Amniotic stem cell (primary cell): ENCODE measurements at regions not wholly inside any gene's neighbourhood (a gene's known extent, or its start where the extent isn't known, plus 50 kb on each side); places are given as distances from the start of the nearest gene placed in this dataset.
"Not testable (repeated sequence)": the region's sequence is repeated elsewhere in the genome, so short reads cannot be mapped to it uniquely, and the experiment has no call there.

ENCODE experiments used
- DNase-seq: peaks from one replicate; lab custom pipeline; 2025; lab: John Stamatoyannopoulos, UW

- no peak for DNase-seq
Measured at GRCh38 chr16:60681043-60681442, 1355.2 kb downstream of the CDH8 start.

DNA sequence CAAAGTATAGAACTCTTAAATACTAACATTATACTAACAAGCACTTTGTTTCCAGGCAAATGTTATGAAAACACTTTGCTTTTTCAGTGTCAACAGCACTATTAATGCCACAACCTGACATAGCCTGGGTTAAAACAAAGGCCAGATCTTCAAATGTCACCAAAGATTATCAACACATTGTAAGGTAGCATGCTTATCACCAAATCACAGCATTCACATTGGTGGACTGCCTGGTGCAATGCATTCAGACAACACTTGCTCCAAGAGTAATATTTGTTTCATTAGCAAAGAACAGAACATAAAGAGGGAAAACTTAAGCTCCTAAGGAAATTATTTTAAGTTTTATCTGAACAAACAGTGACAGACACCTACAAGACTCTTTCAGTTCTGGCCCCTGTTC lies 1361.2 kb downstream of the CDH8 start:
- no peak for DNase-seq

DNA sequence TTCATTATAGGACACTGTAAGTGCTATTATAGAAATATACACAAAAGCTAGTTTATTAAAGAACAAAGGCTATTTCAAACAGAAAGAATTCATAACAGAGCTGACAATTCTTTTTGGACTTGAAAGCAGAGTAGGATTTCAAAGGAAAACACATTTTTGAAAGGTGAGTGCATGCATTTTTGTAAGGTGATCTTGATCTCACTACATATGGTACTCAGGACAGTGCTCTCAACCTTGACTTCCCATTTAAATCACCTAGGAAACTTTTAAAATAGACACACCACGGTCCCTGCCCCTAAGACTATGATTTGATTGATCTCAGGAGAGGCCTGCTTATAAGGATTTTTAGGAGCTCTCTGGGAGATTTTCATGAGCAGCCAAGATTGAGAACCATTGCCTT lies 1362.0 kb downstream of the CDH8 start:
- DNase-seq: no peak

DNA sequence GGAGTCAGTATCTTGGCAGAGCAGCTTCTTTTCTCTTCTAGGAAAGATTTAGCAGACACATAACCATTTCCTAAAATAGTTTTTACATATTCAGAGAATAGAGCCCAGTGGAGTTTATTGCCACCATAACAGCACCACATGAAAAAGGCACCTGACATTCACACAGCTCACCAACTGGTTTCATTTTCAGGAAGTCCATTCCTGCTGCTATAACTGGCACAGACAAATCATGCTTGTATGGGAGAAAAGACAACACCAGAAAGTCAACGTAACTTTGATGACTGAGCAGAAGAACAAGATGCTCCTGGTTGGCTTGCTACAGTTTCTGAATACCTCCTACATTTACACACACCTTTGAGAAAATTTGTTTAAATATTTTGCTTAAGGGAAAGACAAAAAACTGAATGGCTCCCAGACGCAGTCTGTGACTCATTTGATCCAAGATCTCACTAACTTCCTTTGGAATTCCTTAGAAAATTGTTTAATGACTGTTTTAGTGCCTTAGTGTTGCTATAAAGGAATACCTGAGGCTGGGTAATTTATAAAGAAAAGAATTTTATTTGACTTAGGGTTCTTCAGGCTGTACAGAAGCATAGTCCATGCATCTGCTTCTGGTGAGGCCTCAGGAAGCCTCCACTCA lies 1380.6 kb downstream of the CDH8 start:
- DNase-seq: no peak

DNA sequence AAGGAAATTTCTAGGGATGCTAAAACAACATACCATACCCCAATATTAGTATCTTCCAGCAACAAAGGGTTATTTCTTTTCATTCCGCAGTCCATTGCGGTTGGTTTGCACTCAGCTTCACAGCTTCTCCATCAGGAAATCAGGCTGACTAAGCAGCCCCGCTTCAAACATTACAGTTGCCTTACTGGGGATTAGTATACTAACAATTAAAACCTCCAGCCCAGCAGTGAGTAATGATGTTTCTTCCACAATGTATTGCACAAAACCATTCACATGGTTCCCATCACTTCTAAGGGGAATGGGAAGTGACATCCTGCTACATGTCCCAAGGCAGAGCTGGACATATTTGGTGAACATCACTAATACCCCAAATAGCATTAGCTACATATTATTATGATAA lies 1384.9 kb downstream of the CDH8 start:
- no peak for DNase-seq

- no peak for DNase-seq
Measured at GRCh38 chr16:60648290-60648689, 1387.9 kb downstream of the CDH8 start.

DNA sequence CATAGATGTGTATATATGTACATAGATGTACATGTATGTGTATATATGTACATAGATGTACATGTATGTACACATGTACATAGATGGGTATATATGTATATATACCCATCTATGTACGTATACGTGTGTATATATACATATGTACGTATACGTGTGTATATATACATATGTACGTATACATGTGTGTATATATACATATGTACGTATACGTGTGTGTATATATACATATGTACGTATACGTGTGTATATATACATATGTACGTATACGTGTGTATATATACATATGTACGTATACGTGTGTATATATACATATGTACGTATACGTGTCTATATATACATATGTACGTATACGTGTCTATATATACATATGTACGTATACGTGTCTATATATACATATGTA lies 1388.8 kb downstream of the CDH8 start:
- not testable (repeated sequence) for DNase-seq

- DNase-seq: no peak
Measured at GRCh38 chr16:60646631-60647030, 1389.6 kb downstream of the CDH8 start.

DNA sequence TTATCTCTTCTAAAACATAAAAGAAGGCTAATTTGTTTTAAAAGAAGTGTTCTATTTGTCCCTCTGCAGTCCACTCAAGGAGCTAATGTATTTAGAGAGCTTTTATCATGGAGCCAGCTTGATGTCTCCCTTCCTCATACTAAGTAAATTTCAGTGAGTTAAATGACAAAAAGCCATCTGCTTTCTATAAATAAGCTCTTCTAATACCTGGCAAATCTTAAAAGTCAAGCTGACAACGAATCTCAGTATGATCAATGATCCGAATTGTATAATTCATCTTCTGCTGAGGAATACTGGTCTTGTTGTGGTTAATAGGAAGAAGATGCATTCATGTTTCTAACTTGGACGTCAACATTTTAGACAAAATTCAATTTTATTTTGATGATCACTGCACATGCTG lies 1390.7 kb downstream of the CDH8 start:
- no peak for DNase-seq

- DNase-seq: no peak
Measured at GRCh38 chr16:60642956-60643355, 1393.3 kb downstream of the CDH8 start.

DNA sequence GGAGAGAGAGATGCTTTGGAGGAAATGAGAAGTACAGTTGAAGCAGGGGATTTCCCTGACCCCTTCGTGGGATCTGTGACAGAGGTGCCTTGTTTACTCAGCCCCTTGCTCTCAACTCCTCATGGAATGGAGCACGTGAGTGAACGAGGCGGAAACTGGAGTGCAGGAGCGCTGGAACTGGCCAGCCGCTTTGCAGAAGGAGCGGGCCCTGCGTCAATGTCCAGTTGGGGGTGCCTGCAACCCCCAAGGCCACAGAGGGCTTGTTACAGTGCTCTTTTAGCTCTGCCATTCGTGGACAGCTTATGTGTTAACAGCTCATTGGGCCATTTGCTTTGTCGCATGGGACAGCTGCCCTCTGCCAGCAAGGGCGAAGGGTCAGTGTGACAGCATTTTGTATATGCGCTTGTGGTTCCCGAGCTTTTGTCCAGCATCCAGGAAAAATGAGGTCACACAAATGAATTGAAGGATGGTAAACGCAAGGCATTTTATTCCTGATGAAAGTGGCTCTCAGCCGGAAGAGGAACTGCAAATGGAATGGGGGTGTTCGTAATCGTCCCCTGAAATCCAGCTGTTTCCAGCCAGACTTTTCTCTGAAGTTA lies 1395.1 kb downstream of the CDH8 start:
- DNase-seq: no peak

DNA sequence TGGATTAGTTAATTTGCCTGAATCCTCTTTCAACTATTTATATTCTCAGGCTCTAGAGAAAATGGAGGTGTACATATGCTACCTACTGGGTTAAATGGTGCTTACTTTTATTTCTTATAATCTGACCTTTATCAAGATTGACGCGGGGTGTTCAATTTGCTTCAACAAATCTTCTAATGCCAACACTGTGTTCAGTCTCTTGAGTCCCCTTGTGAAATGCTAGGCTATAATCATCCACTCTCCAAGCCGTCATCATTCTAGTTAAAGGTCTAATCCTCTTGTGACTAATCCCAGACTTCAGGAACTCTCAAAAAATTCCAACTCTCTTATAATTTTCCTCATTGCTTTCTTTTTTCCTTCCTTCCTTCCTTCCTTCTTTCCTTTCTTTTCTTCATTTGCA lies 1396.2 kb downstream of the CDH8 start:
- no peak for DNase-seq

- not testable (repeated sequence) for DNase-seq
Measured at GRCh38 chr16:60636636-60637035, 1399.6 kb downstream of the CDH8 start.

DNA sequence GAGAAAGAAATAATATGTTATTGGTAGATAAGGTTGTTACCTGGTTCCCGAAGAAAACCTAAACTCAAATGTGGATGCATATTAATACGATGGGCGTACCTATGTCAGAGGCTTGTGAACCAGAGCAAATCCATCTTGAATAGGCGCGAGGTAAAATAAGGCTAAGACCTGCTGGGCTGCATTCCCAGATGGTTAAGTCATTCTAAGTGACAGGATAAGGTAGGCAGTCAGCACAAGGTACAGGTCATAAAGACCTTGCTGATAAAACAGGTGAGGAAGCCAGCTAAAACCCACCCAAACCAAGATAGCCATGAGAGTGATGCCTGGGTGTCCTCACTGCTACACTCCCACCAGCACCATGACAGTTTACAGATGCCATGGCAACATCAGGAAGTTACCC lies 1400.1 kb downstream of the CDH8 start:
- DNase-seq: no peak

- DNase-seq: no peak
Measured at GRCh38 chr16:60635548-60635947, 1400.7 kb downstream of the CDH8 start.

GRCh38 chr16:60611844-60612243 lies 1424.4 kb downstream of the CDH8 start:
- DNase-seq: no peak

- DNase-seq: no peak
Measured at GRCh38 chr16:60608971-60609370, 1427.3 kb downstream of the CDH8 start.

DNA sequence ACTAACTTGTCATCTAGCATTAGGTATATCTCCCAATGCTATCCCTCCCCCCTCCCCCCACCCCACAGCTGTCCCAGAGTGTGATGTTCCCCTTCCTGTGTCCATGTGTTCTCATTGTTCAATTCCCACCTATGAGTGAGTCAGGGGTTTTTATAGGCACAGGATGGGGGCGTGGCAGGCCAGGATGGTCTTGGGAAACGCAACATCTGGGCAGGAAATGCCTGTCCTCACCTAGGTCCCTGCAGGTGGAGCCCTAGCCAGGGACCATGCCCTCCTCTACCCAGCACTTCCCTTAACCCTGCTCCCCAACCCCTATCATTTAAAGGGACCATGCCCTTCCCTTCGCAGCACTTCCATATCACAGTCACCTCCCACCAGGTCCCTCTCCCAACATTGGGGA lies 1430.6 kb downstream of the CDH8 start:
- DNase-seq: not testable (repeated sequence)

DNA sequence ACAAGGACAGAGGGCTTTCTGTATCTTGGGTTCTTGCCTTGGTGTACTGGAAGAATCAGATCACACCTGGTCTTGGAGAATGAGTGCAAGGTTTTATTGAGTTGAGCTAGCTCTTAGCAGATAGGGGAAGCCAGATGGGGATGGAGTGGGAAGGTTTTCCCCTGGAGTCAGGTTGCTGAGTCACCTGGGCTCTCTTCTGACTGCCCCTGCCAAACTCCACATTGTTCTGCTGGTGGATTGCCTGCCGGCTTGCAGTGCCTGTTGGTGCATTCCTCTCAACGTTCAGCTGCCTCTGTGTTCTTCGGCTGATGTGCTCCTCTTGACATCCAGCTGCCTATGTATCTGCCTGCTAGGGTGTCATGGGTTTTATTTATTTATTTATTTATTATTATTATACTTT lies 1431.1 kb downstream of the CDH8 start:
- no peak for DNase-seq

- DNase-seq: no peak
Measured at GRCh38 chr16:60586493-60586892, 1449.7 kb downstream of the CDH8 start.

GRCh38 chr16:60582528-60582927 lies 1453.7 kb downstream of the CDH8 start:
- DNase-seq: no peak

- DNase-seq: no peak
Measured at GRCh38 chr16:60566901-60567300, 1469.3 kb downstream of the CDH8 start.

DNA sequence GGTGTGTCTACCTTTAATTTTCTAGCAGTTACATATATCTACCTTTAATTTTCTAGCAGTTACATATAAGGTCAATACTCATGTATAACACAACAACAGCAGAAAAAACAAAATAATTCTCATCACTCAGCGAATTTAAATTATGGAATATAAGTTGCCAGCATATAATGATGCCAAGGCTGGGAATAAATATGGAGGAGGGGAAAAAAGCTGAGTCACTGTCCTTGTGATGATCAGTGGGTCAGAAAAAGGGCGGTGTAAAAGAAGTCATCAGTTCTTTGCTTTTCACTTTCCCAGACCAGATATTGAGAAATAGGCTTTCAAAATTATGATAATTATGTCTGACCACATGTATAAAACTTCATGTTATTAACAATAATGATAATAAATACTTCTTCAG lies 1471.7 kb downstream of the CDH8 start:
- DNase-seq: no peak

DNA sequence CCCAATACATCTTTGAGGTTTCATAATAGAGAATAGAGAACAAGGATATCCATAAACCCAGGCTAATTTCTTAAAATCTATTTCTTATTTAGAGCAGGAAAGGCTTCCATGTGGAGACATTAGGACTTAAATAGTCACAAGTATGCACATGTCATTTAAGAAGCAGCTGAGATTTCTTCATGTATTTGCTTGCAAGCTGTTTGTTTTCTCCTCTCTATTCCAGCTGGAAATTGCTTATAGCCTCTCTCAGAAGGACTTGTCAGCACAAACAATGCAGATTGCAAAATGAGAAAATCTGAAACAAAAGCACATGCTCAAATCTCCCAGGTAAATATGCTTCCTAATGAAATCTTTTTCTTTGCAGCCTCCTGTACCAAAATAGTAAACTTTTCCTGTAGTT lies 1473.1 kb downstream of the CDH8 start:
- DNase-seq: no peak
